ENCODE measurements at regions not wholly inside any gene's neighbourhood (a gene's known extent, or its start where the extent isn't known, plus 50 kb on each side); places are given as distances from the start of the nearest gene placed in this dataset.

DNA sequence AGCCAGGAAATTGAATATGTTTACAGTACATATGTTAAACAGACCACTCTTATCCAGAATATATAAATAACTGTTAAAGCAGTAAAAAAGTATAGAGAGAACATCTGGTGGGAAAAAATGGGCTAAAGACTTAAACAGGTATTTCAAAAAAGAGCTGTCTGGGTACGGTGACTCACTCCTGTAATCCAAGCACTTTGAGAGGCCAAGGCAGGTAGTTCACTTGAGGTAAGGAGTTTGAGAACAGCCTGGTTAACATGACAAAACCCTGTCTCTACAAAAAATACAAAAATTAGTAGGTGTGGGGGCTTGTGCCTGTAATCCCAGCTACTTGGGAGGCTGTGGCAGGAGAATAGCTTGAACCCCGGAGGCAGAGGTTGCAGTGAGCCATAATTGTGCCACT is 171.4 kb upstream of the FSIP2 start:
- TF ChIP-seq, protein P1, sequence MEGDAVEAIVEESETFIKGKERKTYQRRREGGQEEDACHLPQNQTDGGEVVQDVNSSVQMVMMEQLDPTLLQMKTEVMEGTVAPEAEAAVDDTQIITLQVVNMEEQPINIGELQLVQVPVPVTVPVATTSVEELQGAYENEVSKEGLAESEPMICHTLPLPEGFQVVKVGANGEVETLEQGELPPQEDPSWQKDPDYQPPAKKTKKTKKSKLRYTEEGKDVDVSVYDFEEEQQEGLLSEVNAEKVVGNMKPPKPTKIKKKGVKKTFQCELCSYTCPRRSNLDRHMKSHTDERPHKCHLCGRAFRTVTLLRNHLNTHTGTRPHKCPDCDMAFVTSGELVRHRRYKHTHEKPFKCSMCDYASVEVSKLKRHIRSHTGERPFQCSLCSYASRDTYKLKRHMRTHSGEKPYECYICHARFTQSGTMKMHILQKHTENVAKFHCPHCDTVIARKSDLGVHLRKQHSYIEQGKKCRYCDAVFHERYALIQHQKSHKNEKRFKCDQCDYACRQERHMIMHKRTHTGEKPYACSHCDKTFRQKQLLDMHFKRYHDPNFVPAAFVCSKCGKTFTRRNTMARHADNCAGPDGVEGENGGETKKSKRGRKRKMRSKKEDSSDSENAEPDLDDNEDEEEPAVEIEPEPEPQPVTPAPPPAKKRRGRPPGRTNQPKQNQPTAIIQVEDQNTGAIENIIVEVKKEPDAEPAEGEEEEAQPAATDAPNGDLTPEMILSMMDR (IDR thresholded peaks at IDR 0.05): no peak
- TF ChIP-seq POLR2A (IDR thresholded peaks at IDR 0.05) (no peak), POLR2AphosphoS5 (IDR thresholded peaks at IDR 0.05) (no peak)

Data from prostate gland (tissue), 2 donors.